GM19035 (cell line): ENCODE measurements at regions not wholly inside any gene's neighbourhood (a gene's known extent, or its start where the extent isn't known, plus 50 kb on each side); places are given as distances from the start of the nearest gene placed in this dataset.

Experiments
- ATAC-seq: cut with Tn5 transposase; IDR thresholded peaks from one replicate; pipeline ENCODE4 v1.9.1; 2021; ENCODE audit not compliant: unreplicated experiment

DNA sequence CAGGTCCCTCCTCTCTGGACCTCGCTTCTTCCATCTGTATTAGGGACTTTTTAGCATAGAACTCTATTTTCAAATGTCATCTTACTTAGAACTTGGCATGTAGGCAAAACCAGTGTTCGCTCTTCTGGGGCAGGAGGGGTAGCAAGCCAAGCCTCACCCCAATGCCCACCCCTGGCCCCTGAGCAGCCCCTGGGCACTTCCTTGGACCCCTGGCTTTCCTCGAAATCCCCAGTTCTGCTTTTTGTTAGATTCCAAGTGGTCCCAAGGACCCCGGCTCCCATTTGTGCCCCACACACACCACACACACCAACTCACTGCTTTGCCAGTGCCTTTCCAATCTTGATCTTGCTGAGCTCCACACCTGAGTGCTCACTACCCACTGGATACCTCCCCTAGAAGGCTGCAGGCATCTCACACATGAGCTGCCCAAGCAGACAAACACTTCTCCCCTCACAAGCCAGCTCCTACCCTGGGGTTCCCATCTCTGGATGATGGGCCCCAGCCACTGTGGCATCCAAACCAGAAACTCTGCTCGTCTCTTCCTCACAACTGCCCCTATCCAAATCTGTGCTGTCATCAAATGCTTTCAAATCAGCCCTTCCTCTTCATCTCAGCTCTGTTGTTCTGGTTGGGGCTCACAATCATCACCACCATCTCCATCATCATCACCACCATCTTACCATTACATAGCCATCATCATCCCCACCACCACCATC is 167.9 kb upstream of the ZMIZ1 start:
- ATAC-seq, result no peak

DNA sequence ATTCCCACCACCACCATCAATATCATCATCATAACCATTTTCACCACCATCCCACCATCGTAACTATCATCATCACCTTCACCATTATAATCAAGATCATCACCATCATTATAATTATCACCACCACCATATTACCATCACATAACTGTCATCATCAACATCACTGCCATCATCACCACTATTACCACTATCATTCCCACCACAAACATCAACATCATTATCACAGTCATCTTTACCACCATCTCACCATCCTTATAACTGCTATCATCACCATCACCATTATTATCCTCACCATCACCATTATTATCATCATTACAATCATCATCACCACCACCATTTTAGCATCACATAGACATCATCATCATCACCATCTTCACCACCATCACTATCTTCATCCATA is 167.1 kb upstream of the ZMIZ1 start:
- no peak for ATAC-seq

- ATAC-seq, result no peak
These were observed 166.0 kb upstream of the ZMIZ1 start for GRCh38 chr10:78902815-78903214.

- ATAC-seq, result no peak
These were observed 165.3 kb upstream of the ZMIZ1 start for GRCh38 chr10:78903341-78903940.

GRCh38 chr10:78904196-78904595 is 164.6 kb upstream of the ZMIZ1 start:
- ATAC-seq, result no peak

DNA sequence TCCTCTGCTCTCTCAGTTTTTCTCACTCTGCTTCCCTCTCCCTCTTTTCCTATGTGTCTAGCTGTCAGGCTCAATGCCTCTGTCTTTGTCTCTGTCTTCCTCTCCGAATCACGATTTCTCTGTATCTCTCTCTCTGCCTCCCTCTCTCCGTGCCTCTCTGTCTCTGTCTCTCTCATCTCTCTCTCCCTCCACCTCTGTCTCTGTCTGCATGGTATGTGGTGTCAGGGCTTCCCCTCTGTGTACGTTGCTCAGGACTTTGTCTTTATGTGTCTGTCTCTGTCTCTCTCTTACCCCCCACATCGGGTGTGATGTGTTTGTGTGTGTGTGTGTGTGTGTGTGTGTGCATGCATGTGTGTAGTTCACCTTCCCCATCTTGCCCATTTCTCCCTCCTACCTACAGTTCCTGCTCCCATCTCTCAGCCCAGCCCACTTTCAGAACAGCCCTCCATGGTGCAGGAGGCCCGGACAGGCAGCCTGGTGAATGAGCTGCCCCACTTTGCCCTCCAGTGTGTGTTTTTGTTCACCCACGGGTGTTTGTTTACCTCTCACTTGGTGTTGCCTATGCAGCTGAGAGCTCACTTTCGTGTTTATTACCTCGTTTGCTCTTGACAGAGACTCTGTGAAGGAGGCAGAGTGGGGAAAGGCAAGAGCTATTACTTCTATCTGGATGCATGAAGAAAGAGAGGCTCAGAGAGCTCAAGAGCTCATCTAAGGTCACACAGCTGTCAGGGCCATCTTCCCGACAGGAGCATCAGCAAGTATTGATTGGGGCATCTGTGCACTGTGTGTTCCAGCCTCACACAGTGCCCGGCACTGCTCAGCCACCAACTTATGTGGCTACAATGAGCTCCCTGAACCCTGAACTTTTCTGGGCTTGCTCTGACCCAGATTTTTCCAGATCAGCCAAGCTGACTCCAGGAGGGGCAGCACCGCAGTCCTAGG is 163.5 kb upstream of the ZMIZ1 start:
- no peak for ATAC-seq

DNA sequence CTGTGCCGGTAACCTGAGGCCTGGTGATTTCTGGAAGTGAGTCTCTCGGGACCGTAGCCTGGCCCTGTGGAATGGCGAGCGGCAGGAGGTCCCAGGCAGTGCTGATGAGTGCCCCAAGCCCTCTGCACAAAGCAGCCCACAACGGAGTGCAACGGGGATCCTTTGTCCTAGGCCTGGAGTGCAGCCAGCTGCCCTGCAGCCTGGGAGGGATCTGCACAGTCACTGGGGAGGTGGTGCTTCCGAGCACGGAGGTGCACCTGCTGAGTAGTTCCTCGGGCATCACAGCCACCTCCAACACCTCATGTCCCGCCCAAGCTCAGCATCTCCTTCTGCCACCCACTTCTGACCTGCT is 162.8 kb upstream of the ZMIZ1 start:
- no peak for ATAC-seq

GRCh38 chr10:78906734-78907390 is 161.9 kb upstream of the ZMIZ1 start:
- no peak for ATAC-seq

- no peak for ATAC-seq
These were observed 161.1 kb upstream of the ZMIZ1 start for GRCh38 chr10:78907551-78908211.

GRCh38 chr10:78909221-78909620 is 159.5 kb upstream of the ZMIZ1 start:
- ATAC-seq, result no peak

DNA sequence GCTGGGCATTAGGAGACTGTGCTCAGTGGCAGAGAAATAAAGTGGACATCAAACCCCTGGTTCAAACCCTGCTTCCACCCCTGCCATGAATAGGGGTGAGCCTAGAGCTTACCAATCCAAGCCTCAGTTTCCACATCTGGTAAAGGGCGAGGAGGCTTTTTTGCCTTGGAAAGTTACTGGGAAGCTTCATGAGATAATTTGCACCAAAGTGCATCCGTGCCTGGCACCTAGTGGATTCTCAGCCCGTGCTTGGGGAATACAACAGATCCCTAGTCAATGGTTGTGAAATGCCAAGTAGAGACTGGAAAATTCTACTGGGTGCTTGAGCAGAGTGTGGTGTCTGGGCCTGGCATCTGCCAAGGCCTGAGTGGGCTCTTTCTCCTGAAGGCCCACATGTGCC is 158.7 kb upstream of the ZMIZ1 start:
- ATAC-seq, result no peak

DNA sequence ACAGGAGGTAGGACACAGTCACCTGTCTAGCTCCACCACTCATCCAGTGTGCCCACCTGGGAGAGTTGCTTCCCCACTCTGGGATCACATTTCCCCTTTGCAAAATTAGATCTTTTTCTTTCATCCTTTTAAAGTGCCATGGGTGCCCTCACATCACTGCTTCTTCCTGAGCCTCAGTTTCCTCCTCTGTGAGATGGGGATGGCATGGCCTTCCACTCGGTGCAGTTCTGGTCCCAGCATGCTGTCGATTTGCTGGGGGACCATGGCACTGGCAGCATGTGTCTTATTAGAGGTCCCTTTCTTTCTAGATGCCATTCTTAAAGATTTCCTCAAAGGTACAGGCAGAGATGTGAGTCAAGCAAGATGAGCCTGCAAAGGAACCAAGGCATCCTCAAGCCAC is 158.3 kb upstream of the ZMIZ1 start:
- no peak for ATAC-seq

DNA sequence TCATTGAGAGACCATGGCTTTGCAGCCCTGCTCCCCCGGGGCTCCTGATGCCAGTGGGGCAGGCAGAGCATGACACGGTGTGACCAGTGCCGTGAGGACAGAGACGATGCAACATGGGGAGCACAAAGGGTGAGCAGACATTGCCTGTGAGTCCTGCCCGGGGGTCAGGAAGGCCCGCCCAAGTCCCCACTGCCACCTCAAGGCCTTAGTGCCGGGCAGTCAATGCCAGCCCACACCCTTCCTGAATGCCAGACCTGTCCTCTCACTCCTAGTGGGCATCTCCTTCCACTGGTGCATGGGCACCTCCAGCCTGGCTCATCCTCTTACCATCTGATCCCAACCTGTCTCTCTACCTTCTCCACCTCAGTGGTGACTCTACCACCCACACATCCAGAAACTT is 157.9 kb upstream of the ZMIZ1 start:
- no peak for ATAC-seq

DNA sequence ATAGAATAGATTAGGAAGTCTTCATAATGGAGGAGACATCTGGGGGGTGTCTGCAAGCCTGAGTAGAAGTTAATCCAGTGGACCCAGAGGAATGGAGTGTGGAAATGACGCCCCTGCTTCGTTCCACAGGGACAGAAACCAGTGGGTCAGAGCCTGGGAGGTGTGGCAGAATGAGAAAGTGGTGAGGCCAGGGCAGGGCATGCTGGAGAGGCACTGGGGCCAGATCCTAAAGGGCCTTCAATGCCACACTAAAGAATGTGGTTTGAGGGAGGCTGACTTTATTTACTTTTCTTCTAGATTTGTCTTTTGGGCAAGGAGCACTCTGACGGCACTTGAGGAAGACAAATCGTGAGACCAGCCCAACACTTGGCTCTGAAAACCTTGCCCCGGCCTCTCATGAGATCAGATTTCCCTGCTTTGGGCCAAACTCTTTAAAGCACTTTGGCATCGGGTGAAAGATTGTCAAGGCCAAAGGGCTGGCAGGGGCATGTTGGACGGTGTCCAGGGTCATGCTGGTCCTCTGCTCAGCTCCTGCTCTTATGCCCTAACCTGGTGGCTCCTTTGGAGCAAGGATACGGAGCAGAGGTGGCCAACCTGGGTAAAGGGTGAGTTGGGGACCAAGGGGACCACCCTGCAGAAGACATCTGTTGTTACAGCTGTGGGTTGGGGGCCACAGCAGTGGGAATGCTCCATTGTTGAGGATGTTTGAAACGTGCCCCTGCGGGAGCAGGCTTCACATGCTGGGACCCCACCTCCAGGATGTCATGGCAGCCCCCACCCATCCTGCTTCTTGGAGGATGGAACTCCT is 157.0 kb upstream of the ZMIZ1 start:
- no peak for ATAC-seq

- no peak for ATAC-seq
These were observed 156.2 kb upstream of the ZMIZ1 start for GRCh38 chr10:78912361-78913218.

GRCh38 chr10:78913219-78914059 is 155.3 kb upstream of the ZMIZ1 start:
- no peak for ATAC-seq

- ATAC-seq, result no peak
These were observed 154.7 kb upstream of the ZMIZ1 start for GRCh38 chr10:78914060-78914378.

- ATAC-seq, result no peak
These were observed 154.1 kb upstream of the ZMIZ1 start for GRCh38 chr10:78914502-78915189.
